NCI-H446 treated with DMSO at 0.1 percent for 48 hours (cell line): ENCODE measurements at regions not wholly inside any gene's neighbourhood (a gene's known extent, or its start where the extent isn't known, plus 50 kb on each side); places are given as distances from the start of the nearest gene placed in this dataset.
A peak's percentile ranks its signal among the peaks of the same experiment; 100 is the strongest.

ENCODE experiments used
- DNase-seq: peaks from one replicate; lab custom pipeline; 2025; lab: John Stamatoyannopoulos, UW

DNA sequence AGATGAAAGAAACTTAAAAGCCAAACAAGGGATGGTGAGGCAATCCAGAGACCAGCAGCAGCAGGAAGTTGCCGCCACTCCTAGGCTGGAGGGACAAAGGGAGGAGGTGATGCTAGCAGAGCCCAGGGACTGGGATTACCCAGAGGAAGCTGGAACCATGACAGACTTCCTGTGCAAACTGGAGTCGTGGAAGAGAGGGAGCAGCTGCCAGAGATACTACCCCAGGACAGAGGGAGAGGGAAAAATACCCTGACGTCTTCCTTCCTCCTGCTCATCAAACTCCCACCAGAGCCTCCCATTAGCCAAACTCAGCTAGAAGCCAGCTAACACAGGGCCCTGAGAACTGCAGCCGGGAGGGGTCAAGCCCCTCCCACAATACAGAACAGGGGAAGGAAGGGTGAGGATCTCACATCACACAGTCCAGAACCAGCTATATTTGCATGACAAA lies 101.2 kb upstream of the KLF3 start:
- DNase-seq, result no peak

DNA sequence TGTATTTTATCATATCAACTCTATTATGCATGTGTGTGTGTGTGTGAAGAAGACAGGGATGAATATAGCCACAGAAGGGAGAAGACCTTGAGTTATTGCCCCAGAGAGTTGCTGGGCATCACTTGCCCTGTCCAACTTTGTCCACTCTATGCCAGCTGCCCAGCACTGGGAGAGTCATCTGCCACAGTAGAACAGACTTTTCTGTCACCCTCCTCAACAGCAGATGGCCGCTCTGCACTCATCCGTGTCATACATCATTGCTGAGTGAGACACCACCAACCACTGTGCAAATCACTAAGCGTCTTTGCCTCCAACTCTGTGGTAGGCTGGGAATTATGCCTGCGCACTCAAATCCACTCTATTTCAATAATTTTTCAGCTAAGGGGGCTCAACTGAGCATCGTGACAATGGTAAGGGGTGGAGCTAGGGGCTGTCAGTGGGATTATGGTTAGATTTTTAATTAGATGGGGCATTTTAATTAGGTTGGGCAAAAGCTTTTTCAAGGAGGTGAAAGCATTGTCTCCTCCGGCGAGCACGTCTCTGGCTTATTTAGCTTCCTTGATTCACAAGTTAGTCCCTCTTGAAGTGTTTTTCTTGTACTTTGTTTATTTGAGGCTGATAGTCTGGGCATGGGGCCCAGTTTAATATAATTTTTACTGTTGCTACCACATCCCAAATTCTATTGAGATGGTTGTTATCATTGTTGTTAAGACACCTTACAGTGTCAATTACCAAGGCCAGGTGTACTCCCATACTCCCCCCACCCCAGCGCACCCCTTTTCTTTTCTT lies 100.1 kb upstream of the KLF3 start:
- peak; percentile 55 for DNase-seq

DNA sequence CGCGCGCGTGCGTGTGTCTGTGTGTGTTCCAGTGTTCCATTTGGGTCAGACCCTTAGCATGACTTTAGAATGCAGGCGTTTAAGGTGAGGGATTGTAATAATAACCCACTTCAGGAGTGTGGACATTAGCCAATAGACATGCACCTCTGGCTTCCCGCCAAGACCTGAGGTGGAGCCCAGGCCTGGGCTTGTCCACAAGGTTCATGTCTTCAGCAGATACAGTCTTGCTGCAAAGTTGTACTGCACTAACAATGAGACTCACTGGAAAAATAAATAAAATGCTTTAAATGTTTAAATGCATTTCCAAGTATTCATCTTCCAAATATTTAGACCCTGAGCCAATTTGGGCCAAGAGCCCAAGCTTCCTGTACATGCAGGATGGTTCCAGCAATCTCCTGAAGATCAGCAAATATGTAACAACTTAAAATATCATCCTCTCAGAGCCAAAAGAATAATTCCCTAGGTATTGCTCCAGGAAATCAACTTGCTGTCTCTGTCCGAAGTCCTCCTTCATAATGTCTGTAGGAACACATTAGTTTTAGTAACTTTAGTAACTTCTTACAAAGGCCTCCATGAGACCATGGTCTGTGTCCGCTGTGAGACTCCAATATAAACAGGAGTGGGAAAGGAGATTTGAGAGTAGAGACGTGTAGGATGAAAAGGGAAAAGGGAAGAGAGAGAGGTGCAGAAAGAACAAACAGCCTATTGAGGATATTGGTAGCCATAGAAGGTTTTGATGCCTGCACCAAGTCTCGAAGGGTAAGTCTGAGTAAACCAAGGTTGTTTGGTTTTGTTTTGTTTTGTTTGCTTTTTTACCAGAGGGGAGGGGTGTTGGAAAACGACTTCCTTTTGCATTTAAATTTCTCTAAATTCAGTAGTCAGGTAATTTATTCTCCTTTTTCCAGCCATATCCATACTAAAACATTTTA lies 98.5 kb upstream of the KLF3 start:
- peak; percentile 8 for DNase-seq

DNA sequence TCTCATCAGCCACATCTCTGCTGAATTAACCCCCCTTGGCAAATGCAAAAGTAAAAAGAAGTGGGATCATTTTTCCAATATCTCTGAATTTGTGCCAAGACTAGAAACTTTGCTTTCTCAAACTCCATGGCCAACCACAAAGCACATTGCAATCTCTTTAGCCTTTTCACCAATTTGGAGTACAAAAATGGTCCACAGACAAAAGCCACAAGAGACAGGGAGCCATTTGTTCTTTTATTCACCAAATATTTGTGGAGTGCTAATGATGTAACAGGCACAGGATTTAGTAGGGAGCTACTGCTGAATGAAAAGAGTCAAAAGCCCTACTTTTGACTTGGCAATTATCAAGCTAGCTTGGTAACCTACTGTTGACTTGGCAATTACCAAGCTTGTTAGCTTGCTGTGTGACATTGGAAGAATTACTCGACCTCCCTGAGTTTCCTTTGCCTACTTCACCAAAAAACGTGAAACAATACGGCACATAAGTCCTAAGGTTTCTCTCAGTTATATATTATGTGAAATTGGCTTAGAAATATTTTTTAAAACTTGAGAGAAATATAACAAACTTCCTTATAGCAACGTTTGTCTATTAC lies 97.1 kb upstream of the KLF3 start:
- no peak for DNase-seq

DNA sequence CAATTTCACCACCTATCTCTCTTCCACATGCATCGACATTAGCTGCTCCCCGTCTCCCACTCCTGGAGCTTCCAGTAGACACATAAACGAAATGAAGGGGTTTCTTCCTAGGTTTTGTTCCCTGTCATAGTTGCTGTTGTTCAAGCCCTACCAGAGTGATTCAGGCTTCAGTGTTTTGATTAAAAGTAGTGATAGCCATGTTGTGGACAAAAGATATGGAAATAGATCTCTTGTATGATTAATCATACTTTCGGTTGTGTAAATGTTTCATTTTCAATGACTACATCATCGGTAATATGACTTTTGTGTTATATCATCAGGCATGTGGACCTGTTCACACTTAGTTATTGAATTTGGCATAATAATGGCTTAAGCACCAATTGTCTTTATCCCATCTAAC lies 96.5 kb upstream of the KLF3 start:
- no peak for DNase-seq

DNA sequence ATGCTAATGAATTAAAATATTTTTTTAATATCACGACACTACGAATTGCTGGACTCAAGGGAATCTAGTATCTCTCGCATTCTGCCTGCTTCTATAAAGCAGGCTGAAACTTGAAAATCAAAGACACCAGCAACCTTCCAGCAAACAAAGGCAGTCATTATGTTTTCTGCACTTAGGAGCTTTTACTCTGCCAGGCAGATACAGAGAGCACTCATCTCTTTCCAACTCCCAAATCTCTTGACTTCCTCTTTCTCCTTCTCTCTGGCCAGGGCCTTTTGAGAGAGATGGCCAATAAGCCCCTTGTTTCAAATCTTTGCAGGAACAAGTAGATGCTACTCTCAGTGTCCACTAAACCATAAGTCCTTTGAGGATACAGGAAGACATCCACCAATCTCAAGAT lies 95.2 kb upstream of the KLF3 start:
- no peak for DNase-seq

DNA sequence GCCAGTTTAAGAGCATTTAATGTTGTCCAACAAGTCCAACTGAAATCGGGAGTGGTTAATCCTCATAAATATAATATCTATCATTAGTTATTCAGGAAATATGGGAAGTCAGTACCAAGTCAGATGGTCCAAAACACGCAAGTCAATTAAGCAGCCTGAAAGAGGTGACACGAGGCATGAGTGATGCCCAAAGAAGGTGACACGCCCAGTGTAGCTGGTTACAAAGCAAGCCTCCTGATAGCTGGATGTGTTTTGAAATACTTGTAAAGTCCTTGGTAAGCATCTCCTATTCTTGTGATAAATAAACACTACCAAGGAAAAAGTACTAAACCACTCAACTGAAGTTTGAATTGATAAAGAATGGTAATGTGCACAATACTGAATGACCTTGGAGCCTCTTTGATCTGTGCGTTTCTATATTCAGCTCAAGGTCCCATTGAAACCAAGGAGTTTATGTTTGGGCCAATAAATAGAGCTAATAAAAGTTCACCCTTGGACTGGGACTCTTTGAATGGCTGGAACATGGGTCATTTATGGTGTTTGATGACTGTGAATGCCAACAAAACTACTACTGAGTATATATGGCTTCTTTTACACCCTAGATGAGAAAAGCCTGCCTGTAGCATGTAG lies 93.2 kb upstream of the KLF3 start:
- no peak for DNase-seq

DNA sequence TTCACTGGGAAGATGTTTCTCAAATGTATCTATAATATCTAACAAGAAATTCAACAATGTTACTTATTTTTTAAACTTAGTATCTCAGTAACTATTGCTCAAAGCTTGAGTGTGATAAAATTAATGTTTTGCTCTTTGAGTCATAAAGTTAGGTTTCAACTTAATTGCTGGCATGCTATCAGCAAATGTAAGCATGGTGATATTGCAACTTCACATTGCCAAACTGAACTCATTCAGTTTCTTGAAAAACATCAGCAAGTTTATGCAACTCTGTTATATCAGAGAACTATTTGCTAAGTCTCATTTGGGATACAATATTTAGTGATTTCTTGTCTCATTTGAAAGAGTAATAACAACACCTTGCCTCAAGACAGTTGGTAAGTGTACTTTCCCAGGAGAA lies 91.2 kb upstream of the KLF3 start:
- no peak for DNase-seq

DNA sequence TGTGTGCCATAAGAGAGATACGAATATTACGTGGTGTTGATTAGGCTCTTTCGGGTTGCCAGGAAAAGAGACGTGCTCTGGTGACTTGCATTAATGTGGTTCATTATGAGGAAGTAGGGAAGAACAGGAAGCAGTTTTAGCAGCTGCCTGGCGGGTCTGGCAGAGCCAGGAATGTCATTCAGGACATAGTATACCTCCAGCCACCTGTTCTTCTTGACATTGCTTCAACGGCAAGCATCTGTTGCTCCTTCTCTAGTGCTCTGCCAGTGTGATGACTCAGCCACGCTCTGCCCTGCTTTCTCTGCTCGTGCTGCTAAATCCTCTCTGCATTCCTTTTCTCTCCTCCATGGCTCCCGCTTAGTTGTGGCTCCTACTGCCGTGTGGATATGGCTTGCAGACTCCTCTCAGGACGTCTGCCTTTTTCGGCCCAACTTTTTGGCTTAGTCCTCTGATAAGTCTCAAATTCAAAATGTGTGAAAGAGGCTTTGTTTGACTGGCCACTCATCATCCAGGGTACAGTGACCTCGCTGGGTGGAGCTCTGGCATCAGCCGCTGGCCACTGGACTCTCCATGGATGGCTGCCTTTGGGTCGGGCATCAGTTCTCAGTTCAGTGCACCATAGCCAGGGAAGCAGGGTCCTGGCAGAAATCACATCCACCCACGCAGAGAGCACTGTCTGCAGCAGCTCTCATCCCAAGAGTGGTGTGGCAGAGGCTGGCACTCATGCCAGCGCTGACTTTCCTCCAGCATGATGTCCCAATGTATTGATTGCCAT lies 89.3 kb upstream of the KLF3 start:
- peak; percentile 42 for DNase-seq

DNA sequence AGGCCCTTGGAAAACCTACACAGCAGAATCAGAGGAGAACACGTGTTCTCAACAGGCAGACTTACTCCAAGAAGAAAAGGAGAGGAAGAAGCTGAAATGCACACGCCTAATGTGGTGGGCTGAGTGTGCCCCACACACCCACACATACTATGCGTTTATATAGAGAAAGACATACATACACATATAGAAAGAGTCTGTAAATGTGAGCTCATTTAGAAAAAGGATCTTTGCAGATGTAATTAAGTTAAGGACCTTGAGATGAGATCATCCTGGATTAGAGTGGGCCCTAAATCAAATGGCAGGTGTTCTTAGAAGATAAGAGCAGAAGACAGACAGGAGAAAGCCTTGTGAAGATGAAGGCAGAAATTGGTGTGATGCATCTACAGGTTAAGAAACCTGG lies 87.2 kb upstream of the KLF3 start:
- DNase-seq, result no peak

DNA sequence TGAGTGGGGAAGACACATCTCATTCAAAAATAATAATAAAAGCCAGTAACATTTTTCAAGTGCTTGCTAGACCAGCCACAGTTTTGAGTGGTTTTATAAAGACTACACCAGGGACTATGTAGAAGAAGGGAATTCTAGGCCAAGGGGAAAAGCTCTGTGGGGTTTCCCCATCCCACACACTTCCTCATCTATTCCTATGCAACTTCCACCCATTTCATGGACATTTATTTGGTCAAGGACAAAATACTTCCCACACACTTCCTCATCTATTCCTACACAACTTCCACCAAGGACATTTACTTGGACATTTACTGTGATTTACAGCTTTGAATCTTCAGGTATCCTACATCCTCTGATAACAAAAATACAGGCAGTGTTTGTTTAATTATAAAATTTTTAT lies 86.5 kb upstream of the KLF3 start:
- DNase-seq, result no peak

DNA sequence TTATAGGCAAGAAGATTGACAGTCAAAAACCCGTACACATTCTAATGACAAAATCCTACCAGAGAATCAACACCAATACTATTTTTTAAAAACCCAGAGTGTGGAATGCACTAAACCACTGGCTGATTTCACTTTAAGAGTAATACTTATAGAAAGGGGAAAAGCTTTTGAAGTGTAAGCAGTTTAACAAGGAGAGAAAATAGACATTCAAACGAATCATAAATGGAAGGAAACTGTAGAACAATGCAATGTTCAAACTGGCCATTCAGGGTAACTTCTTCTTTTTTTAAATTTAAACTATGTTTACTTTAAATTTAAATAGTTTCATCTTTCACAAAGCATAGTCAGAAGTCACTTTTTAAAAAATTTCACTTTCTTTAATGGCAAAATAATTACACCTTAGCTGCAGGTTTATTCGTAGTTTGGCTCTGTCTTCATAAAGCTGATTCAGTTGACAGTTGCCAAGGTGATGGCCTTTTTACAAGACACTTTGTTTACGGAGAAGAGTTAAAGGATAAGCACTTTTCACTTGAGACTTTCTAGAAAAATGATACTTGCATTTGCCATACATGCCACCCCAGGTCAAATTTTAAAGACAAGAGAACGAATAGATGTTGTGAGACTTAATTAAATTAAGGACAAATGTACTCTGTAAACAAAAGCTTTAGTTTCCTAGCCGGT lies 82.4 kb upstream of the KLF3 start:
- no peak for DNase-seq

DNA sequence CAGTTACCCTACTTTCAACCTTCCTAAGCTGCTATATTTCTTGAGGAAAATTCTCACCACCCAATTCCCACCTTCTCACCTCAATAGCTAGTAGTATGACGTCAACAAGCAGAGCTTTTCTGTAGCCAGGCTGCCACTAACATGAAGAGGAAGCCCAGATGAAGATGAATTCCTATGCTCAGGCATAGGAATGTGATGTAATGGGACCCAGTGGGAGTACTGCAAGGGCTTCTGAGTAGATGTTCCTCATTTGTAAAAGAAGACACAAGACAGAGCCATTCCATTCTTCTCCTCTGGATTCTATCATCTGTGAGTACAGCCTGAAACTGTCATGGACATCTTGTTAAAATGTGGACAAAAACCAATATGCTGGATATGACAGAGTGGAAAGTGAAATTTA lies 81.6 kb upstream of the KLF3 start:
- no peak for DNase-seq

DNA sequence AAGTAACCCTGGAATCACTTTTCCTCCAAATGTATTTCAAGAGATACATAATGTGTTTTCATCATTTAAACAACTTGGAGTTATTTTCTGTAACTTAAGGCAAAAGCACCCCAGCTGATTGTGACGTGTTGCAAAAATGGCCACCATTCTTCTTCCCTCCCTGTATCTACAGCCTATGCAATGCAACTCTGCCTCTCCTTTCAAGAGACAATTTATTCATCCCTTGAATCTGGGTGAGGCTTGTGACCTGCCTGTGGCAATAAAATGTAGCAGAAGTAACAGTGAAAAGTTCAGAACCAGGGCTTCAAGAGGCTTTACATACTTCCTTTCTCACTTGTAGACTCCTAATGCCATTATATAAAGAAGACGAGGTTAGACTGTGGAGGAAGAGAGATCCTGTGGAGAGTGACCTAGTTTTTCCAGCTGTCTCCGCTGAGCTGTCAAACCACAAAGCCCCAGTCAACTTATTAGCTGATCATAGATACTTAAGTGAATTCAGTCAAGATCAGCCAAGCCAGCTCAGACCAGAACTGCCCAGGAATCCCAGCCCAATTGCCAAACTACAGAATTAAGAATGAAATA lies 81.0 kb upstream of the KLF3 start:
- no peak for DNase-seq

DNA sequence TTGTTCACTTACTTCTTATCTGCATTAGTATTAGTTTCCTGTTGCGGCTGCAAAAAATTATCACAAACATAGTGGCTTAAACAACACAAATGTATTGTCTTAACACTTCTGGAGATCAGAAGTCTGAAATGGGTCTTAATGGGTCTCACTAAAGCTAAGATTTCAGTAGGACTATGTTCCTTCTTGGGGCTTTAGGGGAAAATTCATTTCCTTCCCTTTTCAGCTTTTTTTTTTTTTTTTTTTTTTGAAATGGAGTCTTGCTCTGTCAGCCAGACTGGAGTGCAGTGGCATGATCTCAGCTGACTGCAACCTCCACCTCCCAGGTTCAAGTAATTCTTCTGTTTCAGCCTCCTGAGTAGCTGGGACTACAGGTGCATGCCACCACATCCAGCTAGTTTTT lies 78.1 kb upstream of the KLF3 start:
- no peak for DNase-seq

DNA sequence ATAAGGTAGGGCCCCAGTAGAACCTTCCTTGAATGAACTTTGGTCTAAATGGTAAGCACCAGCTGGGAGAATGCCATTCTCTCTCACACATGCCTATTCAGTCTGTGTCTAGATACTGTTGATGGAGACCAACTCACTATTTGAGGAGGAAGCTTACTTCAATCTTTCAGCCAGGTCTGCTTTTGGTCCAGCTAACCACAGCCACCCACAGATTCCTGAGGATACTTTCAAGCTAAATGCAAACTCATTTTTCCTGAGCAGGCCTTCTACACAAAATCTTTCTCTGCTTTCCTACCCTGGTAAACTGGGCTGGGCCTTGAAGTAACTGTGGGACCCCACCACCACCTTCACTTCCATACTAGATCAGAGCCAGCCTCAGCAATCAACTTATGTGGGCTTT lies 76.9 kb upstream of the KLF3 start:
- DNase-seq, result no peak

DNA sequence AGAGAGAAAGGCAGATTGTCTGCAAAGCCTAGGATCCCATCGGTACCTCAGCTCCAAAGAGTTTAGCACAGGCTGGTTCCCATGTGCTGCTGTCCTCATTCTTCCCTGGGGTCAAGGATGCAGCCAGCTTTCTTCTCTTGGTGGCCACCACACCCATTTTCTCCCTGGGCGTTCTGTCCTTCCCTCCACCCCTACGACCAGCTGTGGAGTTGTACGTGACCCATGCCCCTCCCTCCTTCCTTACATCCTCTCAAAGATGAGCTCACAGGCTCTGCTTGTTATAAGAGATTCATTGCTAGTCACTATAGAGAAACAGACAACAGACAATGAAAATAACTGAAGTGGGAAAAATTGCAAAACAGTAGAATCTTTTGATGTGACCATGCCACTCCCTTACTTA lies 74.0 kb upstream of the KLF3 start:
- DNase-seq, result no peak

DNA sequence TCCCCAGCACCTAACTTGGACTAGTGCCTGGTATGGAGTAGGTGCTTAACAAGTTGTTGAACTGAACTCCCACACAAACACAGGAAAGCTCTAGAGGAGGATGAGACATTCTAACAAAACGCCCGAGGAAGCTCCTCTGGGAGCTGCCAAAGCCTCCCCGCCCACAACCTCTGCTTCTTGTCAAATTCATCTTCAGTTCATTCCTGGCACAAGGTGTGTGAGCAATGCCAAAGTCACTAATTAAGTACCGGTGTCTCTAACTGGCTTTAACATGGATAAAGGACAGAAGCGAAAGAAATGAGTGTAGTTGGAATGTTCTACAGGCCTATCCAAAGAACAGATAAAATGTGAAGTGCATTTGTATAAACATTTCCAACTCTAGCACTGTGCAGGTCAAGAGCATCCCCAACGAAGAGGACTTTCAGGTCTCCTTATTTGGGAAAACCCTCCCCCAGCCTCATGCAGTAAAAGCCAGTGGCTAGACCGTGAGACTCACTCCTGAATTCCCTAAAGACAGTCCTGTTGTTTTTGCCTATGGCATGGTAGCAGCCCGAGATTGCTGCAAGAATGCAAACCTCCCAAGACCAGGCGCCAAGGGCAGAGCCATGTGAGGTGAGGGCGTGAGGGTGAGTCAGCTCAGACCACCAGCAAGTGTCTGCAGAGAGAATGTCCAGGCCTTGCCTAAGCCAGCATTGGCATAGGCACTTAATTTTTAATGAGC lies 72.2 kb upstream of the KLF3 start:
- DNase-seq, result no peak

DNA sequence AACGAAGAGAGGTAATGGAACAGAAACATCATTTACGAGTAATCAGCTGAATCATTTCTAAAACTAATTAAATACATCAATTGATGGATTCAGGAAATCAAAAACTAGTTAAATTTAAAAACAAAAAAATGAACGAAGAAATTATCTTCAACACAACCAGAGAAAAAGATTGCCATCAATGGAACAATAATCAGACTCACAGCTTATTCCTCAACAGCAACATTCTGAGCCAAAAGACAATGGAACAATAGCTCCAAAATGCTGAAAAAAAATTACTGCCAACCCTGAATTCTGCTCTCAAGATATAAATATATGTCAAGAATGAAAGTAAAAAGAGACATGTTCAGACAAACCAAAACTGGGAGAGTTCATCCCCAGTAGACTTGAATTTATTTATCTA lies 65.5 kb upstream of the KLF3 start:
- no peak for DNase-seq

DNA sequence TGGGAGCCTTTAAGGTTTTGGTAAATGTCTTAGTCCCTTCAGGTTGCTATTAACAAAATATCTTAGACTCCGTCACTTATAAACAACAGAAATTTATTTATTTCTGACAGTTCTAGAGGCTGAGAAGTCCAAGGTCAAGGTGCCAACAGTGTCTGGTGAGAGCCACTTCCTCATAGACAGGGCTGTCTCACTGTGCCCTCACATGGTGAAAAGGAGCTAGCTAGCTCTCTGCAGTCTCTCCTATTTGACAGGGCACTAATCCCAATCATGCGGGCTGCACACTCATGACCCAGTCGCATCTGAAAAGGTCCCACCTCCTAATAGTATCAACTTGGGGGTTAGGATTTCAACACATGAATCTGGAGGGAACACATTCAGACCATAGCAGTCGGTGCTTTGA lies 63.4 kb upstream of the KLF3 start:
- no peak for DNase-seq
